K562 (cell line): ENCODE measurements at regions not wholly inside any gene's neighbourhood (a gene's known extent, or its start where the extent isn't known, plus 50 kb on each side); places are given as distances from the start of the nearest gene placed in this dataset.

ENCODE experiments used
- ATAC-seq: fragments of 200-7000 bp; cut with Tn5 transposase; 3 replicates; pipeline ENCODE4 v1.9.1; 2020; ENCODE audit warnings: moderate library complexity
- BruUV-seq: library from RNA; stranded (reverse); fragments of 400-500 nt; replicated peaks from 2 replicates; lab custom pipeline; 2021; lab: Mats Ljungman, UMichigan
- CTCF ChIA-PET: fragments of 300-600 bp; formaldehyde crosslinking; extraction: SDS; loops from one replicate; lab custom pipeline; 2021; ENCODE audit warnings: low intra/inter-chr PET ratio; lab: Yijun Ruan, JAX
- POLR2A ChIA-PET: fragments of 300-600, 350-650 bp; sonication (Branson Sonifier 250); formaldehyde crosslinking; extraction: SDS; loops from one replicate; lab custom pipeline; 2021; ENCODE audit warnings: antibody characterized with exemption, inconsistent platforms; lab: Yijun Ruan, JAX
- DNase-seq, 4 experiments: peaks; one replicate each; pipeline versions ENCODE4 v3.0.0 to v3.0.0-alpha.2; 2011 to 2018; ENCODE audit warnings: low spot score in 3 of 4, mixed read lengths in 3 of 4; ENCODE audit errors: extremely low read depth in 1 of 4
- FAIRE-seq: peaks from 2 replicates; lab custom pipeline; 2011; peaks lifted over from hg19 to GRCh38; lab: Jason Lieb, UNC
- H2AFZ ChIP-seq: 2 replicates; pipeline ENCODE4 v1.6.0; 2011; ENCODE audit warnings: low read depth, low read length, control low read depth, inconsistent platforms
- H3K27ac ChIP-seq: fragments of 200-600 bp; 3 replicates; pipeline ENCODE4 v1.8.0; 2011; ENCODE audit warnings: low read depth, mild to moderate bottlenecking, control low read depth, inconsistent platforms, low read length, moderate library complexity, mixed read lengths; ENCODE audit errors: extremely low read depth
- H3K27me3 ChIP-seq, 2 experiments: fragments of 300-600 bp in 1 of 2; 2 replicates in 1 of 2; 3 replicates in 1 of 2; pipeline versions ENCODE4 v1.6.0 to v1.8.0; 2011; ENCODE audit warnings: inconsistent platforms in 2 of 2, low read length in 2 of 2, mild to moderate bottlenecking in 1 of 2, mixed read lengths in 1 of 2, moderate library complexity in 1 of 2; ENCODE audit not compliant: control insufficient read depth in 2 of 2, insufficient read depth in 2 of 2
- H3K36me3 ChIP-seq: fragments of 300-600 bp; 3 replicates; pipeline ENCODE4 v1.8.0; 2011; ENCODE audit warnings: mild to moderate bottlenecking, low read length, inconsistent platforms; ENCODE audit not compliant: control insufficient read depth, insufficient read depth
- H3K4me1 ChIP-seq, 2 experiments: fragments of 200-600 bp in 1 of 2; replicated peaks in 1 of 2; 2 replicates in 1 of 2; 3 replicates in 1 of 2; pipeline versions ENCODE4 v1.5.1 to v1.8.0; 2011; ENCODE audit warnings: inconsistent platforms in 2 of 2, low read length in 2 of 2, mild to moderate bottlenecking in 1 of 2, mixed read lengths in 1 of 2, moderate library complexity in 1 of 2; ENCODE audit not compliant: control insufficient read depth in 2 of 2, insufficient read depth in 2 of 2
- H3K4me2 ChIP-seq: 2 replicates; pipeline ENCODE4 v1.6.1; 2011; ENCODE audit warnings: low read length, control low read depth, inconsistent platforms, mixed read lengths; ENCODE audit not compliant: insufficient read depth
- H3K4me3 ChIP-seq: fragments of 200-600 bp; sonication (generic), shearing (Covaris generic); 2 replicates; pipeline ENCODE4 v1.5.1; 2016; ENCODE audit warnings: control low read depth, inconsistent platforms
- H3K79me2 ChIP-seq: fragments of 200-600 bp; 3 replicates; pipeline ENCODE4 v1.8.0; 2011; ENCODE audit warnings: low read length, inconsistent platforms; ENCODE audit not compliant: control insufficient read depth, insufficient read depth
- H3K9ac ChIP-seq, 2 experiments: 2 replicates each; pipeline versions ENCODE4 v1.6.0 to v1.6.1; 2011; ENCODE audit warnings: low read depth in 2 of 2, low read length in 2 of 2, control low read depth in 1 of 2, inconsistent platforms in 1 of 2, mild to moderate bottlenecking in 1 of 2, mixed read lengths in 1 of 2; ENCODE audit not compliant: insufficient read depth in 1 of 2
- H3K9me1 ChIP-seq: one replicate; pipeline ENCODE4 v1.6.0; 2011; ENCODE audit warnings: inconsistent platforms, mild to moderate bottlenecking, low read length, moderate library complexity; ENCODE audit not compliant: control insufficient read depth, insufficient read depth
- H3K9me3 ChIP-seq: replicated peaks from 2 replicates; pipeline ENCODE4 v1.5.1; 2011; ENCODE audit warnings: low read depth, low read length, inconsistent platforms; ENCODE audit not compliant: control insufficient read depth, insufficient read depth
- H4K20me1 ChIP-seq: replicated peaks from 2 replicates; pipeline ENCODE4 v1.6.1; 2011; ENCODE audit warnings: low read length, inconsistent platforms, mixed read lengths; ENCODE audit not compliant: control insufficient read depth, insufficient read depth
- C11orf30 ChIP-seq: fragments of 450-650 bp; IDR thresholded peaks from 2 replicates; pipeline ENCODE4 v1.6.1; 2016; ENCODE audit warnings: low read depth, mild to moderate bottlenecking
- CBX1 ChIP-seq: sonication (generic); IDR thresholded peaks from 2 replicates; pipeline ENCODE4 v1.6.1; 2016; ENCODE audit warnings: antibody characterized with exemption, low read depth, mild to moderate bottlenecking
- CXXC5 ChIP-seq: fragments of 250-450 bp; sonication (Bioruptor Pico); IDR thresholded peaks from 2 replicates; pipeline ENCODE4 v1.8.0; 2022; ENCODE audit warnings: inconsistent platforms, mild to moderate bottlenecking, moderate library complexity
- EHMT2 ChIP-seq: fragments of 450-650 bp; IDR thresholded peaks from 2 replicates; pipeline ENCODE4 v1.6.1; 2018; ENCODE audit warnings: antibody characterized with exemption
- FOXK2 ChIP-seq, 2 experiments: fragments of 450-650 bp; IDR thresholded peaks in 1 of 2; conservative IDR thresholded peaks in 1 of 2; 2 replicates each; pipeline ENCODE4 v1.6.1; 2016; ENCODE audit warnings: low read depth in 2 of 2, mild to moderate bottlenecking in 1 of 2
- GATAD2B ChIP-seq: fragments of 450-650 bp; IDR thresholded peaks from 2 replicates; pipeline ENCODE4 v1.6.1; 2017; ENCODE audit warnings: mild to moderate bottlenecking, borderline replicate concordance
- JUN ChIP-seq, 2 experiments: sonication (generic) in 1 of 2; formaldehyde crosslinking in 1 of 2; IDR thresholded peaks; 2 replicates each; pipeline versions ENCODE4 v1.6.1 to v1.8.0; 2012 to 2022; ENCODE audit warnings: borderline replicate concordance in 2 of 2, mild to moderate bottlenecking in 2 of 2, improper control_type of control experiment in 1 of 2, low read depth in 1 of 2, low read length in 1 of 2, missing genetic modification reagents in 1 of 2
- KLF1 ChIP-seq: fragments of 450-650 bp; IDR thresholded peaks from 2 replicates; pipeline ENCODE4 v1.6.1; 2016; ENCODE audit warnings: missing genetic modification characterization, missing compliant biosample characterization
- RBM14 ChIP-seq: fragments of 200-400 bp; formaldehyde crosslinking; IDR thresholded peaks from 2 replicates; pipeline ENCODE4 v1.6.1; 2018; ENCODE audit warnings: low read depth, mild to moderate bottlenecking, low read length, moderate library complexity, borderline replicate concordance; ENCODE audit not compliant: insufficient read depth
- RFX5 ChIP-seq: IDR thresholded peaks from 2 replicates; pipeline ENCODE4 v1.6.1; 2011; ENCODE audit warnings: low read depth, mild to moderate bottlenecking, improper control_type of control experiment, low read length
- SMARCA5 ChIP-seq: fragments of 450-650 bp; IDR thresholded peaks from 2 replicates; pipeline ENCODE4 v1.6.1; 2016
- SMARCC2 ChIP-seq: fragments of 450-650 bp; IDR thresholded peaks from 2 replicates; pipeline ENCODE4 v1.6.1; 2017; ENCODE audit warnings: antibody characterized with exemption, moderate library complexity, mild to moderate bottlenecking, low read depth
- SRSF9 ChIP-seq: fragments of 200-400 bp; formaldehyde crosslinking; IDR thresholded peaks from 2 replicates; pipeline ENCODE4 v1.6.1; 2017; ENCODE audit warnings: low read depth, low read length, borderline replicate concordance
- TAF15 ChIP-seq: fragments of 200-400 bp; formaldehyde crosslinking; IDR thresholded peaks from 2 replicates; pipeline ENCODE4 v1.6.1; 2017; ENCODE audit warnings: mild to moderate bottlenecking, low read depth, low read length, moderate library complexity
- ZBTB1 ChIP-seq: sonication (generic); formaldehyde crosslinking; IDR thresholded peaks from 2 replicates; pipeline ENCODE4 v1.8.1; 2023; ENCODE audit warnings: missing genetic modification reagents, low read depth, mild to moderate bottlenecking, borderline replicate concordance
- ZNF274 ChIP-seq: IDR thresholded peaks from 2 replicates; pipeline ENCODE4 v1.6.1; 2011; ENCODE audit warnings: low read depth, mild to moderate bottlenecking, low read length, moderate library complexity, borderline replicate concordance
- WGBS: fragments of 100-300 bp; shearing (Covaris generic); methylation state at CpG from one replicate; pipeline ENCODE4 v1.1.6; 2016; ENCODE audit warnings: low coverage, mixed read lengths; ENCODE audit not compliant: insufficient coverage; ENCODE audit errors: missing lambda C conversion rate; 5-methylcytosine and 5-hydroxymethylcytosine counted together
- in situ Hi-C: fragments of 300-500 bp; cut with MboI; formaldehyde crosslinking; loops from 4 replicates; pipeline ENCODE4 v1.15.0; 2018; ENCODE audit warnings: inconsistent platforms, mixed read lengths
- intact Hi-C: fragments of 100-400 bp; cut with micrococcal nuclease; formaldehyde crosslinking; loops from 2 replicates; pipeline ENCODE4 v1.14.2; 2022
- TF ChIP-seq, protein P1 (sequence below): conservative IDR thresholded peaks from 2 replicates; pipeline ENCODE4 v1.6.1; 2011; ENCODE audit warnings: low read depth, mild to moderate bottlenecking, low read length; ENCODE audit not compliant: control insufficient read depth
- TF ChIP-seq, protein P2 (sequence below): sonication (generic); formaldehyde crosslinking; IDR thresholded peaks from 2 replicates; pipeline ENCODE4 v1.8.1; 2022; ENCODE audit warnings: missing genetic modification reagents
- TF ChIP-seq, protein P3 (sequence below): fragments of 250-450 bp; sonication (Bioruptor Pico); IDR thresholded peaks from 2 replicates; pipeline ENCODE4 v1.4.0; 2020; ENCODE audit warnings: mild to moderate bottlenecking

- WGBS: 8% methylated on average over 11 of the region's 11 CpGs
- POLR2A ChIA-PET: interaction anchor here (1.1 kb wide), 1 partner anchor 23 kb away, joined by 3 read pairs; no protein-coding TSS in a partner anchor
- FAIRE-seq: peak; percentile 93
- no peak overlapping the region for H3K4me3 ChIP-seq
- H3K27ac ChIP-seq: peak overlapping the region; percentile 57; the same call in 2 of the 3 replicates
- peak overlapping the region; percentile 91 for H2AFZ ChIP-seq
- H3K79me2 ChIP-seq: no peaks in the 10 kb centered on the region
- ATAC-seq: peak; percentile 90
- no peaks in the 10 kb centered on the region for H3K27me3 ChIP-seq
- no peaks in the 10 kb centered on the region for H4K20me1 ChIP-seq
- peak overlapping the region; percentile 29; the same call in 1 of the 2 replicates for H3K4me2 ChIP-seq
- no peak overlapping the region; a peak in 1 of 4 replicates for H3K9ac ChIP-seq
- no peaks in the 10 kb centered on the region for H3K9me1 ChIP-seq
- DNase-seq: peak; percentile 67 to 81 (median 75)
- no TSS peak for BruUV-seq
- CTCF ChIA-PET: no interaction called here
- in situ Hi-C loops (no loop called here), intact Hi-C loops (no loop called here)
- H3K4me1 ChIP-seq: peaks cover 4 to 28% of the 10 kb centered on the region in 2 experiments; a peak in 4 of 5 replicates
- no peaks in the 10 kb centered on the region for H3K9me3 ChIP-seq
- H3K36me3 ChIP-seq: no peaks in the 10 kb centered on the region
- TF ChIP-seq, protein P1, sequence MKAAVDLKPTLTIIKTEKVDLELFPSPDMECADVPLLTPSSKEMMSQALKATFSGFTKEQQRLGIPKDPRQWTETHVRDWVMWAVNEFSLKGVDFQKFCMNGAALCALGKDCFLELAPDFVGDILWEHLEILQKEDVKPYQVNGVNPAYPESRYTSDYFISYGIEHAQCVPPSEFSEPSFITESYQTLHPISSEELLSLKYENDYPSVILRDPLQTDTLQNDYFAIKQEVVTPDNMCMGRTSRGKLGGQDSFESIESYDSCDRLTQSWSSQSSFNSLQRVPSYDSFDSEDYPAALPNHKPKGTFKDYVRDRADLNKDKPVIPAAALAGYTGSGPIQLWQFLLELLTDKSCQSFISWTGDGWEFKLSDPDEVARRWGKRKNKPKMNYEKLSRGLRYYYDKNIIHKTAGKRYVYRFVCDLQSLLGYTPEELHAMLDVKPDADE: no peak
- TF ChIP-seq CXXC5 (CRISPR knock-in tag) (no peak), ZNF274 (no peak), SMARCC2 (no peak), RFX5 (no peak), RBM14 (no peak), SMARCA5 (peak; percentile 40; the same call in 1 of the 2 replicates), ZBTB1 (CRISPR knock-in tag) (no peak), SRSF9 (no peak), FOXK2 (conservative IDR thresholded peaks at IDR 0.05 in 1 of 2, IDR thresholded peaks at IDR 0.05 in 1 of 2; ENCODE audit: low read depth in 2 of 2) (no peak; a peak in 1 of 4 replicates), C11orf30 (peak; percentile 80), GATAD2B (no peak), EHMT2 (no peak), JUN (IDR thresholded peaks at IDR 0.05; ENCODE audit: borderline replicate concordance, low read depth, low read length) (no peak), JUN (CRISPR knock-in tag; IDR thresholded peaks at IDR 0.05; ENCODE audit: borderline replicate concordance) (no peak), TAF15 (no peak), CBX1 (no peak), KLF1 (tag) (no peak)
- TF ChIP-seq, protein P2, sequence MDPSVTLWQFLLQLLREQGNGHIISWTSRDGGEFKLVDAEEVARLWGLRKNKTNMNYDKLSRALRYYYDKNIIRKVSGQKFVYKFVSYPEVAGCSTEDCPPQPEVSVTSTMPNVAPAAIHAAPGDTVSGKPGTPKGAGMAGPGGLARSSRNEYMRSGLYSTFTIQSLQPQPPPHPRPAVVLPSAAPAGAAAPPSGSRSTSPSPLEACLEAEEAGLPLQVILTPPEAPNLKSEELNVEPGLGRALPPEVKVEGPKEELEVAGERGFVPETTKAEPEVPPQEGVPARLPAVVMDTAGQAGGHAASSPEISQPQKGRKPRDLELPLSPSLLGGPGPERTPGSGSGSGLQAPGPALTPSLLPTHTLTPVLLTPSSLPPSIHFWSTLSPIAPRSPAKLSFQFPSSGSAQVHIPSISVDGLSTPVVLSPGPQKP (CRISPR knock-in tag): no peak
- TF ChIP-seq, protein P3, sequence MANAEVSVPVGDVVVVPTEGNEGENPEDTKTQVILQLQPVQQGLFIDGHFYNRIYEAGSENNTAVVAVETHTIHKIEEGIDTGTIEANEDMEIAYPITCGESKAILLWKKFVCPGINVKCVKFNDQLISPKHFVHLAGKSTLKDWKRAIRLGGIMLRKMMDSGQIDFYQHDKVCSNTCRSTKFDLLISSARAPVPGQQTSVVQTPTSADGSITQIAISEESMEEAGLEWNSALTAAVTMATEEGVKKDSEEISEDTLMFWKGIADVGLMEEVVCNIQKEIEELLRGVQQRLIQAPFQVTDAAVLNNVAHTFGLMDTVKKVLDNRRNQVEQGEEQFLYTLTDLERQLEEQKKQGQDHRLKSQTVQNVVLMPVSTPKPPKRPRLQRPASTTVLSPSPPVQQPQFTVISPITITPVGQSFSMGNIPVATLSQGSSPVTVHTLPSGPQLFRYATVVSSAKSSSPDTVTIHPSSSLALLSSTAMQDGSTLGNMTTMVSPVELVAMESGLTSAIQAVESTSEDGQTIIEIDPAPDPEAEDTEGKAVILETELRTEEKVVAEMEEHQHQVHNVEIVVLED (CRISPR knock-in tag): no peak
Measured at GRCh38 chr12:116336542-116337065, 59.1 kb upstream of the MED13L start.
